ENCODE measurements at regions not wholly inside any gene's neighbourhood (a gene's known extent, or its start where the extent isn't known, plus 50 kb on each side); places are given as distances from the start of the nearest gene placed in this dataset.

GRCh38 chr1:178020968-178021640 lies 51.2 kb upstream of the SEC16B start:
- Mint-ChIP-seq H3K36me3 (ENCODE audit: low read depth) (0 out of 2 replicates have a peak, but pooled peaks cover 8% of the 10 kb centered on the region), H3K9me3 (no peaks in the 10 kb centered on the region), H3K27ac (no peak overlapping the region), H3K4me3 (no peak overlapping the region), H3K27me3 (ENCODE audit: insufficient read depth) (peaks cover 3% of the 10 kb centered on the region; the same call in 1 of the 2 replicates), H3K4me1 (ENCODE audit: low read depth) (peaks cover 7% of the 10 kb centered on the region; the same call in 1 of the 2 replicates)
- TF ChIP-seq CTCF (IDR thresholded peaks at IDR 0.05), result no peak
- DNase-seq, result no peak

GRCh38 chr1:178021950-178022349 lies 52.1 kb upstream of the SEC16B start:
- Mint-ChIP-seq H3K4me1 (ENCODE audit: low read depth) (peaks cover 7% of the 10 kb centered on the region; the same call in 1 of the 2 replicates), H3K36me3 (ENCODE audit: low read depth) (0 out of 2 replicates have a peak, but pooled peaks cover 8% of the 10 kb centered on the region), H3K27me3 (ENCODE audit: insufficient read depth) (peaks cover 2% of the 10 kb centered on the region; the same call in 1 of the 2 replicates), H3K9me3 (no peaks in the 10 kb centered on the region), H3K27ac (no peak overlapping the region), H3K4me3 (no peak overlapping the region)
- DNase-seq, result no peak
- no peak for TF ChIP-seq CTCF (IDR thresholded peaks at IDR 0.05)

- Mint-ChIP-seq H3K4me1 (ENCODE audit: low read depth) (peaks cover 7% of the 10 kb centered on the region; the same call in 1 of the 2 replicates), H3K9me3 (no peaks in the 10 kb centered on the region), H3K4me3 (no peak overlapping the region), H3K27me3 (ENCODE audit: insufficient read depth) (peaks cover 2% of the 10 kb centered on the region), H3K27ac (no peak overlapping the region), H3K36me3 (ENCODE audit: low read depth) (no peaks in the 10 kb centered on the region)
- TF ChIP-seq CTCF (IDR thresholded peaks at IDR 0.05), result no peak
- no peak for DNase-seq
These were observed 53.3 kb upstream of the SEC16B start for GRCh38 chr1:178023181-178023618.

- H3K36me3 Mint-ChIP-seq (ENCODE audit: low read depth), result no peaks in the 10 kb centered on the region
- peaks cover 13% of the 10 kb centered on the region for H3K4me1 Mint-ChIP-seq (ENCODE audit: low read depth)
- peaks cover 2% of the 10 kb centered on the region for H3K27me3 Mint-ChIP-seq (ENCODE audit: insufficient read depth)
- DNase-seq, result no peak
- TF ChIP-seq CTCF (IDR thresholded peaks at IDR 0.05), result no peak
- H3K9me3 Mint-ChIP-seq, result no peaks in the 10 kb centered on the region
- H3K27ac Mint-ChIP-seq, result no peak overlapping the region
- H3K4me3 Mint-ChIP-seq, result no peak overlapping the region
These were observed 54.6 kb upstream of the SEC16B start for GRCh38 chr1:178024504-178024903.

- no peak for DNase-seq
- Mint-ChIP-seq H3K4me3 (no peak overlapping the region), H3K4me1 (ENCODE audit: low read depth) (peaks cover 13% of the 10 kb centered on the region), H3K9me3 (no peaks in the 10 kb centered on the region), H3K27ac (no peak overlapping the region), H3K27me3 (ENCODE audit: insufficient read depth) (peaks cover 2% of the 10 kb centered on the region), H3K36me3 (ENCODE audit: low read depth) (no peaks in the 10 kb centered on the region)
- no peak for TF ChIP-seq CTCF (IDR thresholded peaks at IDR 0.05)
These were observed 55.9 kb upstream of the SEC16B start for GRCh38 chr1:178025613-178026356.
